ENCODE measurements at regions not wholly inside any gene's neighbourhood (a gene's known extent, or its start where the extent isn't known, plus 50 kb on each side); places are given as distances from the start of the nearest gene placed in this dataset.

GRCh38 chr12:47025798-47026197 is 53.6 kb upstream of the PCED1B start:
- TF ChIP-seq MLX (CRISPR knock-in tag; IDR thresholded peaks at IDR 0.05) (no peak), ZNF207 (IDR thresholded peaks at IDR 0.05; ENCODE audit: borderline replicate concordance) (no peak), ZNF564 (CRISPR knock-in tag; IDR thresholded peaks at IDR 0.05) (no peak), HDAC2 (CRISPR knock-in tag; IDR thresholded peaks at IDR 0.05) (no peak), ZBTB14 (CRISPR knock-in tag; IDR thresholded peaks at IDR 0.05) (no peak), ZNF280D (CRISPR knock-in tag; IDR thresholded peaks at IDR 0.05) (no peak), NR1H2 (CRISPR knock-in tag; IDR thresholded peaks at IDR 0.05; ENCODE audit: borderline replicate concordance, low read depth) (no peak), GLI4 (CRISPR knock-in tag; IDR thresholded peaks at IDR 0.05; ENCODE audit: borderline replicate concordance) (no peak)

Data from HepG2 (cell line).